NCI-H510A (cell line): ENCODE measurements at regions not wholly inside any gene's neighbourhood (a gene's known extent, or its start where the extent isn't known, plus 50 kb on each side); places are given as distances from the start of the nearest gene placed in this dataset.

Experiments used
- DNase-seq: peaks from one replicate; lab custom pipeline; 2025; lab: John Stamatoyannopoulos, UW

GRCh38 chr12:82174383-82174782, 183.8 kb downstream of the CCDC59 start:
- no peak for DNase-seq

GRCh38 chr12:82149045-82149444, 209.1 kb downstream of the CCDC59 start:
- DNase-seq, result no peak

GRCh38 chr12:82146740-82147139, 211.4 kb downstream of the CCDC59 start:
- DNase-seq, result no peak

DNA sequence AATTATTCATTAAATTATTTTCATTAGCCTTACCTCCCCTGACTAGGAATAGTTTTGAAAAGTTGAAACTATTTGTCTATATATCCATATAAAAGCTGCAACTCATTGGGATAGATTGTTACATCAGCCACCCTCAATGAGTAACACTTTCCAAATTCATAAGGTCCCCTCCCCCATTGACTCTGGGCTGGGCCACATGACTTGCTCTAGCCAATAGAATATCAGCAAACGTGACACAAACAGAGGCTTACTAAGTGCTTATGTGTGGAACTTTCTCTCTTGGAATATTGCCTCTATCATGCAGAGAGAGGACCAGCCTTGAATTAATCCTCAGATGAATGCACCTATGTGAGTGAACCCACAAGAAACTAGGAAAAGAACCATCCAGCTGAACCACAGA, 213.7 kb downstream of the CCDC59 start:
- no peak for DNase-seq

- DNase-seq, result no peak
These were observed 225.8 kb downstream of the CCDC59 start for GRCh38 chr12:82132390-82132789.

- DNase-seq, result no peak
These were observed 227.4 kb downstream of the CCDC59 start for GRCh38 chr12:82130762-82131161.

- DNase-seq, result no peak
These were observed 233.3 kb downstream of the CCDC59 start for GRCh38 chr12:82124711-82125380.

DNA sequence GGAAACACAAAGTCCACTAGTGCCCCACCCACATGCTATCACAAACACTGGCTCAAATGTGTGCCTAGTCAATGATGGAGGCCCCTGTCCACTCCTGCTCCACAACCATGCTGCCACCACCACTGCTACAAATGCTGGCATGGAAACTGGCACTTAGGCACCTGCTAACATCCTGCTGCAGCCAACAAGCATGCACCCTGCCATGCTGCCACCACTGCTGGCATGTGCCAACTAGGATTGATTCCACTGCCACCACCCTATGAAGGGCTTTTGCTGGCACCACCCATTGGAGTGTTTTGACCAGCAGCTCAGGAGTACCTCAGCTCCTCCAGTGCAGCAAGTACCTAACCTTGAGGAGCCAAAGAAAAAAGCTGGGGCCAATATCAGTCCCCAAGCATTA, 236.6 kb downstream of the CCDC59 start:
- no peak for DNase-seq

GRCh38 chr12:82120901-82121300, 237.3 kb downstream of the CCDC59 start:
- DNase-seq, result no peak

DNA sequence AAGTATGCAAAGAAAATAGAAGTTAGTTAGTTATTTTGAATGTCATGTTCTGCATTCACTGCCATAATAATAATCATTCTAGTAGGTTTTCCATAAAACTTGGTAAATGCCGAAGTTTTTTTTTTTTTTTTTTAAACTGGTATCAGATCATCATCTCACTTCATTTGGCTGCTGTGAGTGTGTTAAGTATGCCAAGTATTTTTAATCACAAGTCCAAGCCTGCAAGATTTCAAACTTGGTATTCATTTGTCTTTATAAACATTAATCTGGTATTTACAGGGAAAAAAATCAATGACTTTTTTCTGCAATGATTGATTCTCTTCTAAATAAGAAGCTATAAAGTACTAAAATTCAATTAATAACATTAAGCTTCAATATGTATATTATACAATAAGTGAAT, 248.9 kb downstream of the CCDC59 start:
- no peak for DNase-seq

- DNase-seq, result no peak
These were observed 249.6 kb downstream of the CCDC59 start for GRCh38 chr12:82108615-82109014.

DNA sequence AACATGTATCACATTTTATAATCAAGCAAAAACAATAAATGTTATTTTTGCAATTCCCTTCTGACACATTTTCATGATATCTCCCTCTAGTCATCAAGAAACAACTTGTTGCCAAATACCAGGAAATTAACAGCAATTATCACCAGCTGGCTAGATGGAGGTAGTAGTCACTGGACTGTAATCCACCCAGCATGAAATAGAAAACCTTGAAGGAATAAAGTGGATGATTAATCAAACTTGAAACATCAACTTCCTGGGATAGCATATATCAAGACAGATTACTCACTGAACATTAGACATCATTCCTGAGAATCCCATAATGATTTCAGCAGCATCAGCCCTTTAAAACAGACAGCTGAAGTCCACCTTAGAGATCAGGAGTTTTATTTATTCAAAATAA, 259.0 kb downstream of the CCDC59 start:
- DNase-seq, result no peak

DNA sequence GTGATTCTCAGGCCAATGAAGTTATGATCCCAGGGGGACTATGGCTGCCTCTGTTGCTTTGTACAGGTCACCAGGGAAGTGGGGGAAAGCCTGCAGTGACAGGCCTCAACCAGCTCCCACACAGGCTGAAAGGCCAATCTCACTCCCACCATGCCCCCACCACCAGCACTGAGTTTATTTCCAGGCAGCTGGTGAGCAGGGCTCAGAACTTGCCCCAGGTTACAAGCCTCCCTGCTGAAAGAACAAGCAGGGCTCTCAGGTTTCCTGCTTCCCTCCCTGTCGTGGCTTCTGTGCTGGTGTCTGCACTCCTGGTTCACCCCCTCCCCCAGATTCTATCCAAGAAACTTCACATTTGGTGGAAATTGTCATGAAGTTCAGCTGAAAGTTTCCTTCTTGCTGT, 260.3 kb downstream of the CCDC59 start:
- DNase-seq, result no peak

- DNase-seq, result no peak
These were observed 260.7 kb downstream of the CCDC59 start for GRCh38 chr12:82097438-82097837.

- no peak for DNase-seq
These were observed 268.0 kb downstream of the CCDC59 start for GRCh38 chr12:82090165-82090564.

- DNase-seq, result no peak
These were observed 268.6 kb downstream of the CCDC59 start for GRCh38 chr12:82089369-82090121.

DNA sequence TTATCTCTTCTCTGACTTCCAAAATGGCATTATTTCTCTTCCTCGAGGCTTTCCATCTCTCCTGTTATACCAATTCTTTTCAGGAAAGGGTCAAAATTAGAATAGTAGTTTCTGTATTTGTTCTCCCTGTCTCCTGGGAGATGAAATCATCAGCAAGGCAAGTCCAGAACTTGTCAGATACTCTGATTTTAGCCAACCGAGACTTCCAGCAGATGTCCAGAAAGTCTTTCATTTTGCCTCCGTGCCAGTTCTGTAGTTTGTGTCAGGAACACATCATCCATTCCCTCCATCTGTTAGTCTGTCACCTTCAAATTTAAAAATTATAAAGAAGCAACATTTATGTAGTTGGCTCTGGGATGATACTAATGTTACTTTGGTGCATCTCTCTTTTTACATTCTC, 275.7 kb downstream of the CCDC59 start:
- DNase-seq, result no peak

DNA sequence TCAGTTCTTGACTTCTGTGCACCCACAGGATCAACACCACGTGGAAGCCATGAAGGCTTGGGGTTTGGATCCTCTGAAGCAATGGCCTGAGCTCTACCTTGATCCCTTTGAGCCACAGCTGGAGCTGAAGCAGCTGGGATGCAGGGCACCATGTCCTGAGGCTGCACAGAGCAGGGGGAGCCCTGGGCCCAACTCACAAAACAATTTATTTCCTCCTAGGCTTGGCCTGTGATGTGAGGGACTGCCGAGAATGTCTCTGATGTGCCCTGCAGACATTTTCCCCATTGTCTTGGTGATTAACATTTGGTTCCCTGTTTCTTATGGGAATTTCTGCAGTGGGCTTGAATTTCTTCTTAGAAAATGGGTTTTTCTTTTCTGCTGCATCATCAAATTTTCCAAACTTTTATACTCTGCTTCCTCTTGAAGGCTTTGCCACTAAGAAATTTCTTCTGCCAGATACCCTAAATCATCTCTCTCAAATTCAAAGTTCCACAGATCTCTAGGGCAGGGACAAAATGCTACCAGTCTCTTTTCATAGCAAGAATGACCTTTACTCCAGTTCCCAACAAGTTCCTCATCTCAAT, 288.2 kb downstream of the CCDC59 start:
- no peak for DNase-seq

DNA sequence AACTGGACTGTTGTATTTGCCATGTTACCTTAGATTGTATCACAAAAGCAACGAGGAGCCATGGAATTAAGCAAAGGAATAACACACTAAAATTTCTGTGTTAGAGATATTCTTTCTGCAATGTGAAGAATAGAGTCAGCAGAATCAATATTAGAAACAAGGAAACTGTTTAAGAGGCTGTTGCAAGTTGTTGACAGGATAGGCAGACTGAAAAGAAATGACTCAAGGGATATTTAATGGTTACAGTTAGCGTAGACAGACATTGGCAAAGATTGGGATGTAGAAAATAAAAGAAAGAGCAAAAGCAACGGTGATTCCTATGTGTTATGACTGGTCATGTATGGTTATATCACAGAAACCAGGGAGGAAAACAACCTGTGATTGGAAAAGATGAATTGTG, 299.0 kb upstream of the PPFIA2 start:
- no peak for DNase-seq

GRCh38 chr12:82057770-82058169, 298.6 kb upstream of the PPFIA2 start:
- DNase-seq, result no peak

DNA sequence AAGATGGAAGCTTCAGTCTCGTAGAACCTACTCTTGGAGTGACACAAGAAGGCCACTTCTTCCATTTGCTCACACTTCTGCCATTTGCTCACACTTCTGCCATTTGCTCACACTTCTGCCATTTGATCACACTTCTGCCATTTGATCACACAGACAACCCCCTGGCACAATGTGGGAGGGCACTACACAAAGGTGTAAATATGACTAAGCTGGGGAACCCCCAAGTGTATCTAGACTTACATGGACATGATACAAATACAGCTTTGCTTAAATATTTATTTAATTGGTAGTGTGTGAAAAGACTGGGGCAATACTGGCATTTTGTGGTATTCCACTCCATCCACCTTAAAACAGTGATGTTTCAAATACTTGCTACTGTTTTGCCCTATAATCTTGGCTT, 296.2 kb upstream of the PPFIA2 start:
- no peak for DNase-seq

GRCh38 chr12:82054566-82054965, 295.4 kb upstream of the PPFIA2 start:
- no peak for DNase-seq

- DNase-seq, result no peak
These were observed 288.3 kb upstream of the PPFIA2 start for GRCh38 chr12:82047446-82047845.
